ENCODE measurements at regions not wholly inside any gene's neighbourhood (a gene's known extent, or its start where the extent isn't known, plus 50 kb on each side); places are given as distances from the start of the nearest gene placed in this dataset.

DNA sequence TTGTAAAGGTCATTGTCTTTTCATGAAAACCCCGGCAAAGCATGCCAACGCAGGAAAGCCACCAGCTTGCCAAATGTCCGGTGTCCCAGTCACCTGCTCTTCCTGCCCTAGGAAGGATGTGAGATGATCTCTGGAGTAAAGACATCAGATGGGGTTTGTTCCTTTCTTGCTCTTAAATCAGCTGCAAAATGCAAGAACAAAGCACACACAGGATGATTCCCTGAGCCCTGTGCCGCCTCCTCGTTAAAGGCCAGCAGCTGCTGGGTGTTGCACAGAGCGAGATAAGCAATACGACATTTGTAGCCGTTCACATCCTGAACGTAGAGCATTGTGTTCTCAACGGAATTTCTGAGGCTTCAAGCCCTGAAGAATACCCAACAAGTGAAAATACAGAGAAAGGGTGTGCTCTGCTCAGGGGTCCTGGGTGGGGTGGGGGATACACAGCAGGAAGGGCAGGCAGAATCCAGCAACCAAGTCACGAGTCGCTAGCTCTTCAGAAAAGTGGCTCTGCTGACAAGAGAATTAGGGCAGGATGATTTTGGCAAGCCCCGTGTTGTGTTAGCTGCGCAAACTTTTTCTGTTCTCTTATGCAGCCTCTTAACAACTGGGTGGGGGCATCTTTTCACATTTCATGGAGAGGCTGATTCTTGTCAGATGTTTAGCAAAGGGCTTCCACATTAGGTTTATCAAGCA is 229.2 kb upstream of the MAP3K1 start:
- no peak for DNase-seq

GRCh38 chr5:56585461-56585860 is 229.9 kb upstream of the MAP3K1 start:
- DNase-seq: no peak

- DNase-seq: no peak
These were observed 233.9 kb upstream of the MAP3K1 start for GRCh38 chr5:56581426-56581825.

DNA sequence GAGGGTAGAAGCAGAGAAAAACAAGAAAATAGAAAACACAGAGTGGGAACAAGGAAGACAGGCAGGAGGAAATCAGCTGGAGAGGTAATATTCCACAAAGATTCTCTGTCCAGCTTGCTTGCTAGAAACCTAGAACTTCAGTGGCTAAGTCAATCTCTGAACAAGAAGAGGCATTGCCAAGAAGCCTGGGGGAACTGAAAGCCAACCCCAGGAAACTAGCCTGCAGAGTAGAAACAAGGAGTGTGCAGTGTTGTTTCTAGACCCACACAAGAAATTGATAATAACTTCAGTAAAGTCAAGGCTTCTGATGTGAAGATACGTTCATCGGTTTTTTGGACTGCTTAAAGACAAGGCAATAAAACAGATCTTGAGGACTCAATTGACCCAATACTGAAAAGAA is 234.5 kb upstream of the MAP3K1 start:
- DNase-seq: no peak

GRCh38 chr5:56575821-56576220 is 239.5 kb upstream of the MAP3K1 start:
- DNase-seq: no peak

GRCh38 chr5:56574778-56575177 is 240.6 kb upstream of the MAP3K1 start:
- DNase-seq: no peak

DNA sequence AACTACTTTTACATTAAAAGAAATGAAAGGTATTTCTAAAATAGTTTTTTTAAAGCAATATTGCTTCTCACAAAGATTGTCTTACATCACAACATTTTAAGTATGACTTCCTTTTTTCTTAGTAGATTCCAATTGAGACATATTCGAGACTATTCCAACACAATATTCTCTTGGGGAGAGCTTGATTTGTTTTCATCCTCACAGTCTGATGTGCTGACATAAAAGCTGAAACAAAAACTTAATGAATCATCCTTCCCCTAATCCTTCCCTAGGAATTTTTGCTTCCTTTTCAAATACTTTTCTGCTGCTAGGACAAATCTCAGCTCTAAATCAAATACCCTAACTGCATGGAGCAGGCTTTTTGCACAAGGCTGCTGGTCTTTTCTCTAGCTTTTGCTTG is 245.8 kb upstream of the MAP3K1 start:
- no peak for DNase-seq

DNA sequence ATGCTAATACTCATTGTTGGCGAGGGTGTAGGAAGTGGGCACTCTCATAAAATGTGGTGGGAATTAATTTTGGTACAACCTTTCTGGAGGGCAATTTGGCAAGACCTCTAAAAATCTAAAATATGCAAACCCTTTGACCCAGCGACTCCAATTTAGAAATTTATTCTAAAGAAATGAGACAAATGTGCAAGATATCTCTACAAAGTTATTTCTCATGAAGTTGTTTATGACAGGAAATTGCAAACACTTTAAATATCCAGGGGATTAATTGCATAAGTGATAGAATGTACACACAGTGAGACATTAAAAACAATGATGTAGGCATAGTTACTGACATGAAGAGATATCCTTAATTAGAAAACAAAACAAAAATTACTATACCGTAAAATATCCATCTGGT is 246.3 kb upstream of the MAP3K1 start:
- DNase-seq: no peak

GRCh38 chr5:56567278-56567677 is 248.1 kb upstream of the MAP3K1 start:
- no peak for DNase-seq

DNA sequence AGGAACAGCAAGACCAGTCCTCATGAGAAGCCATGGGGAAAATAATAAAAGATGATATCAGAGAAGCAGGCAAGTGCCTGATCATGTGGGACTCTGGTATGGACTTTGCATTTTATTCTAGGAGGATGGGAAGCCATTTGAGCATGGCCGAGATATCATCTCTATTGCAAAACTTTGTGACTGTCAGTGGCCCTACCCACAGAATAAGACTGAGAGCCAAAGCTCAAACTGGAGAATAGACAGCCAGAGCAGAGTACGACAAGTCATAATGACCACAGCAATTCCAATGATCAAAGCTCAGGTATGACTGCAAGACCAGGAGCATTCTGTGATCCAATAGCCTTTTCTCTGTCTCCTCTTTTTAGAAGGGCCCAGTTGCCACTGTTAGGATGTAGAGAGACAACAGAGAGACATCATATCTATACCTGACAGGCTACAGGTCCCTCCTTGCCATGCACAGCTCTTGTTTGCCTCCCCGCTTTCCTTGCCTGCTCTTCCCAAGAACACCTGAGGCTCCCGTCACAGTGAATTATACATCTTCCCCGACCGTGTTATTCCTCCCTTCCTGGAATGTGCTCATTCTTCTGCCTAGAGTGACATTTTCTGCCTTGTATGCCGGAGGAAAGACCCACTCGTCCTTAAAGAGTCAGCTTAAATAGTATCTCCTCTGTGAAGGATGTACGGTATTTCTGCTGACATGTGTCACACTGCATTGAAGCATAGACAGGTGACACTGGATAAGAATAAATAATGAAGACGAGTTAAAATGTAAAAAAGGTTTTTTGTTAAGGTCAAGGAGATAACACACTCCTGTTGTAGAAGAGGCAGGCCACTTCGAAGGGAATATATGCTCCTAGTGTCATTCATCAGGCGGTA is 248.7 kb upstream of the MAP3K1 start:
- no peak for DNase-seq

DNA sequence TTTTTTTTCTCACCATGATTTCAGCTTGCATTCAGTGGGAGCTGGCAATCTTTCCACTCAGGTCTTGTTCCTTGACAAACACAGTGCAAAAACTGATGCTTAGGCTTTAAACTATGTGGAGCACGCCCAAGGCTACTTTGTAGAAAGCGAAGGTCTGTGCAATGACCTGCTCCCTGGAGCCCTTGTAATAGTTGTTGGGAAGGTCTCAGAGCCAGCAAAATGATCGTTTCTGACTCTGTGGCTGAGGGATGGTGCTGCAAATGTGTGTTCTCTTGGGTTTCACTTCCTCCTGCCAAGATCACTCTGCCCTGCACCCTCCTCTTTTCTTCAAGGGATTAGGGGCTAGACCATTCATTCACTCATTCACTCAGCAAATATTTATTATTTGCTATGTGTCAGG is 249.7 kb upstream of the MAP3K1 start:
- DNase-seq: no peak

DNA sequence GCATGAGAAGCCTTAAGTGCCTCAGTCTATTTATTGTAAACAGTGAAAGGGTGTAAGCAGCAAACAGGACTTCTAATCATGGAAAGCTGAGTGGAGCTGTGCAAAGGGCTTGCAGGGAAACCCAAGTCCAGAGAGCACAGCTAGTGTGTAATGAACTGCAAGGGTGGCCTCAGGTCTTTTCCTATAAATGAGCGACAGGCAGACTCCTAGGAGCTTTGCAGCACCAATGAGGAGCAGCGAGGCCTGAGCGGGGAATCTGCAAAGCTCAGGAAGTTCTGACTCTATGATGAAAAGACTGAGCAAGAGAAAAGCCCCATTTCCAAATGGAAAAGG is 250.1 kb upstream of the MAP3K1 start:
- DNase-seq: no peak

GRCh38 chr5:56564541-56565282 is 250.6 kb upstream of the MAP3K1 start:
- no peak for DNase-seq

DNA sequence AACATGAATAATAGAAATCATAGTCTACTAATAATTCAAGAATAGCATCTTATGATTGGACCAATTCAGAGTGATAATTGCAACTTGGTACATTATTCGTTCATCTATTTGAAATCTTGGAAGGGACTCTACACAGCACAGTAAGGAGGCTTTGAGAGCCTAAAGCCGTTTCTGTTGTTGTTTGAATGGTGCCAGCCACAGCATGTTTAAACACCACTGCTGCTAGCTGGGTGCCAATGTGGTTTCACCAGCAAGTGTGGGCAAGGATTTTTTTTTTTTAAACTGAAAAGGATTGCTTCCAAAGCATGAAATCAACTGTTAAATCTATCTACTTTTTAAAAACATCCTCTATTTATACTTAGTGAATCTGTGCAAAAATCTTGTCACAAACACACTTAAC is 253.9 kb upstream of the MAP3K1 start:
- DNase-seq: no peak

- no peak for DNase-seq
These were observed 257.1 kb upstream of the MAP3K1 start for GRCh38 chr5:56558131-56558745.

DNA sequence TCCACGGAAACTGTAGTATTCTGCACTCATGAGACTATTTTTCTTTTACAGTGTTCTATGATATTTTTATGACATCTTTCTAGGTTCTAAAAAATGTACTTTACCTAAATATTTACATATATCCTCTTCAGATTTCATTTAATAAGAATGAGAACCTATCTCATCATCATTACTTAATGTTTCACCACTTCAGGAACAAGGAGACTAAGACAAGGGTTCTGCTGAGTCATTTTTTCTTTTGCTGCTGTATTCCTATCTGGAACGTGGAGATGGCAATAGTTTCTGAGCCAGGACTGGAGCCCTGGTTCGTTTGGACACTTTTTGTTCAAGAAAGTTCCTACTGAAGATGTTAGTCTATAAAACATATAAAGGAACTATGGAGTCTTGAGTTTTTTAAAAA is 258.2 kb upstream of the MAP3K1 start:
- no peak for DNase-seq

- no peak for DNase-seq
These were observed 262.6 kb upstream of the MAP3K1 start for GRCh38 chr5:56552612-56553268.

DNA sequence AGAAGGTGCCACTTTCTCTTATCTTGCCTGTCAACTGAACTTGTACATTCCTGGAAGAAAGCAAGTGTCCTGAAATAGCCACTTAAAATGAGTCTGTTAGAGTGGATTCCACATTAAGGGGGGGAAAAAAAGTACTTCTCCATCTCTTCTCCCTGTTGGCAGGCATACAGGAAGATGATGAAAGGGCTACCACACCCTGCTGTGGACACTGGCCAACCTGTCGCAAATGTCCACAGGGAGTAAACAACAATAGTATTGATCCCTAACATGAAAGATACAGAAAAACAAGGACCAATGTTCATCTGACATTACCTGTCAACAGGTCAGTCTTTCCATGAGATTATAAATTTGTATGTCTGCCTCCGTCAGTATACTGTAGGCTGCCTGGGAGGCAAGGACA is 265.1 kb upstream of the MAP3K1 start:
- no peak for DNase-seq

GRCh38 chr5:56549096-56549886 is 266.1 kb upstream of the MAP3K1 start:
- no peak for DNase-seq

DNA sequence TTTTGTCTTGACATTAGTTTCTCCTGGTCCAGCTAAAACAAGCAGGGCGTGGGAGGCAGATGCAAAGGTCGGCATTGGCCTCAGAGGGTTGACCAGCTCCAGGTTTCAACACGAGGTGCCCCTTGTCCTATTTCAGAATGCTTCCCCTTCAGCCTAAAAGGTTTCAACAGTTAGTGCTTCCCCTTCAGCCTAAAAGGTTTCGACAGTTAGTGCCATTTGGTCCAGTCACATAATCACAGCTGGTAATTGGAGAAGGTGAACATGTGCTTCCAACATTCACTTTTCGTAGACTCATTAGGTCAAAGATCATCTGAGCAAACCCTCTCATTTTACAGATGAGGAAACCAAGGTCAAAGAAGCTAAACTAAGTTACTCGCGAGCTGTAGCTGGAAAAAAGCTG is 270.3 kb upstream of the MAP3K1 start:
- DNase-seq: no peak

DNA sequence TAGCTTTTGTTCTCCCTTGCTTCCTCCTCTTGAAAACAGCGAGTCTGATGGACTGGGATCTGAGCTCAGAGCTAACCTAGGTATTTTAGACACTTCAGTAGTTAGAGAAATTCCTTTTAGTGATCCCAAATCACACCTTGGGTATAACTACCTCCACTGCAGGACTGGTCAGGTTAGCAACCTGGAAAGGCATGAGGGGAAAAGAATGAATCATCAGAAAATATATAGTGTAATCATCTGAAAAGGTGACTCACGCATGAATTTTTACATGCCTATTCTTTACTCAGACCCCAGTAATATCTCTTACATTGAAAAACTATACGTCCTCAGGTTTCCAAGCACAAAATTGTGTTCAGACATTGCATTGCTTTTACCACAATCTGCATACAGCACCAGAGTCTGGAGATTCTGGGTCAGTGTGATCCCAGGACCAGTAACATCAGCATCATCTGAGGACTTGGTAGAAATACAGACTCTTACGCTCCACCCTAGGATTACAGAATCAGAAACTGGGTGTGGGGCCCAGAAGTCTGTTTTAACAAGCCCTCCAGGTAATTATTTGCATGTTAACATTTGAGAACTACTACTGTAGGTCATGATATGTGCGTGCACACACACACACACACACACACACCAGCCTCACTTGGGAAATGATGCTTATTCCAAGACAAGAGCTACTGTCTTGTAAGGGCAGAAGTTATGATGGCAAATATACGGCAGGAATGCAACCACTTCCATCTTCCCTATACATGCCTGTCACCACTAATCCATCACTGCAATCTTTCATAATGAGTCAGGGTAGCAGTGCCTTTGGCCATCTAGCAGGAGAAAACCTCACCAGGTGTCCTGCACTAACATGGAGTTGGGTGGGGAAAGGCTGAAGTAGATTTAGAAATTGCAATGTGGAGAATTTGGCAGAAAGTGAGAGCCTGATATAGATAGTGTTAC is 271.6 kb upstream of the MAP3K1 start:
- no peak for DNase-seq

Data from NCI-H510A treated with DMSO at 0.1 percent for 48 hours (cell line).